ENCODE measurements at regions not wholly inside any gene's neighbourhood (a gene's known extent, or its start where the extent isn't known, plus 50 kb on each side); places are given as distances from the start of the nearest gene placed in this dataset.

DNA sequence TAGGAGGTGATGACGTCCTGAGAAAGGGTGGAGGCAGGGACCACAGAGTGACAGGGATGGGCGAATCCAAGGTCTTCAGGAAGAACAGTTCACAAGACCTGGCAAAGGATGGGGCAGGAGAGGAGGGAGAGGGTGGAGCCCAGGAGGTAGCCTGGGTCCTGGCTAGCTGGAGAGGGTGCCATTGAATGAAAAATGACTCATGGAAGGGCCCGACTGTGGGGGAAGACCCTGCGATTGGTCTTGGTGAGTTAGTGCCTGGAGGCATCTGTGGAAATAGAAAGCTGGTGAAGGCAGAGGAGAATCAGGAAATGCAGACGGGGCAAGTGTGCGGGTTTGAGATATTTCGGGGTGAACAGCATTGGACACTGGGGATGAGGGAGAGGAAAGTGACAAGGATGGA, 60.3 kb upstream of the SLC45A1 start:
- no peaks in the 10 kb centered on the region for H3K36me3 Mint-ChIP-seq (ENCODE audit: low read depth)
- peaks cover 7% of the 10 kb centered on the region for H3K27me3 Mint-ChIP-seq (ENCODE audit: low read depth, poor library complexity)
- H3K4me3 Mint-ChIP-seq: no peak overlapping the region
- H3K9me3 Mint-ChIP-seq: peaks cover 5% of the 10 kb centered on the region
- H3K4me1 Mint-ChIP-seq: peaks cover 44% of the 10 kb centered on the region
- DNase-seq: no peak
- TF ChIP-seq, protein P1, sequence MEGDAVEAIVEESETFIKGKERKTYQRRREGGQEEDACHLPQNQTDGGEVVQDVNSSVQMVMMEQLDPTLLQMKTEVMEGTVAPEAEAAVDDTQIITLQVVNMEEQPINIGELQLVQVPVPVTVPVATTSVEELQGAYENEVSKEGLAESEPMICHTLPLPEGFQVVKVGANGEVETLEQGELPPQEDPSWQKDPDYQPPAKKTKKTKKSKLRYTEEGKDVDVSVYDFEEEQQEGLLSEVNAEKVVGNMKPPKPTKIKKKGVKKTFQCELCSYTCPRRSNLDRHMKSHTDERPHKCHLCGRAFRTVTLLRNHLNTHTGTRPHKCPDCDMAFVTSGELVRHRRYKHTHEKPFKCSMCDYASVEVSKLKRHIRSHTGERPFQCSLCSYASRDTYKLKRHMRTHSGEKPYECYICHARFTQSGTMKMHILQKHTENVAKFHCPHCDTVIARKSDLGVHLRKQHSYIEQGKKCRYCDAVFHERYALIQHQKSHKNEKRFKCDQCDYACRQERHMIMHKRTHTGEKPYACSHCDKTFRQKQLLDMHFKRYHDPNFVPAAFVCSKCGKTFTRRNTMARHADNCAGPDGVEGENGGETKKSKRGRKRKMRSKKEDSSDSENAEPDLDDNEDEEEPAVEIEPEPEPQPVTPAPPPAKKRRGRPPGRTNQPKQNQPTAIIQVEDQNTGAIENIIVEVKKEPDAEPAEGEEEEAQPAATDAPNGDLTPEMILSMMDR (IDR thresholded peaks at IDR 0.05): no peak
- H3K27ac Mint-ChIP-seq: peak overlapping the region; percentile 73

DNA sequence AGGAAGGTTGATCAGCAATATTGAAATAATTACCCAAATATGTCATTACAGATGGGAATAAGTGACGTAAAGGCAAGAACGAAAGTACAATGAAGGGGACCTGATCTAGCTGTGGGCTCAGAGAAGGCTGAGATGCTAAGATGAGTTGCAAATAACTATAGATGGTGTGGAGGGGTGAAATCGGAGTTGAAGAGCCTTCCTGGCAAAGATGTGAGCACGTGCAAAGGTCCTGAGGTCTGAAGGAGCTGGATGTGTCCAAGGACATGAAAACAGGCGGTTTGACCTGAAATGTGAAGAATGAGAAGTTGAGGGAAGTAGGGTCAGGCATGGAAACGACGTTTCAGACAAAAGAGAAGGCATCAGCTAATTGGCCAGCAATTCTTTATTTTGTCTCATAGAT, 61.6 kb upstream of the SLC45A1 start:
- Mint-ChIP-seq H3K36me3 (ENCODE audit: low read depth) (no peaks in the 10 kb centered on the region), H3K4me3 (no peak overlapping the region), H3K9me3 (peaks cover 5% of the 10 kb centered on the region), H3K27me3 (ENCODE audit: low read depth, poor library complexity) (peaks cover 6% of the 10 kb centered on the region), H3K4me1 (peaks cover 45% of the 10 kb centered on the region), H3K27ac (no peak overlapping the region)
- no peak for DNase-seq
- TF ChIP-seq, protein P1 (IDR thresholded peaks at IDR 0.05): no peak

GRCh38 chr1:8255712-8256111, 62.2 kb upstream of the SLC45A1 start:
- DNase-seq: no peak
- Mint-ChIP-seq H3K27me3 (ENCODE audit: low read depth, poor library complexity) (peaks cover 9% of the 10 kb centered on the region), H3K4me1 (peaks cover 40% of the 10 kb centered on the region), H3K4me3 (no peak overlapping the region), H3K36me3 (ENCODE audit: low read depth) (no peaks in the 10 kb centered on the region), H3K27ac (no peak overlapping the region), H3K9me3 (peaks cover 5% of the 10 kb centered on the region)
- TF ChIP-seq, protein P1 (IDR thresholded peaks at IDR 0.05): no peak

DNA sequence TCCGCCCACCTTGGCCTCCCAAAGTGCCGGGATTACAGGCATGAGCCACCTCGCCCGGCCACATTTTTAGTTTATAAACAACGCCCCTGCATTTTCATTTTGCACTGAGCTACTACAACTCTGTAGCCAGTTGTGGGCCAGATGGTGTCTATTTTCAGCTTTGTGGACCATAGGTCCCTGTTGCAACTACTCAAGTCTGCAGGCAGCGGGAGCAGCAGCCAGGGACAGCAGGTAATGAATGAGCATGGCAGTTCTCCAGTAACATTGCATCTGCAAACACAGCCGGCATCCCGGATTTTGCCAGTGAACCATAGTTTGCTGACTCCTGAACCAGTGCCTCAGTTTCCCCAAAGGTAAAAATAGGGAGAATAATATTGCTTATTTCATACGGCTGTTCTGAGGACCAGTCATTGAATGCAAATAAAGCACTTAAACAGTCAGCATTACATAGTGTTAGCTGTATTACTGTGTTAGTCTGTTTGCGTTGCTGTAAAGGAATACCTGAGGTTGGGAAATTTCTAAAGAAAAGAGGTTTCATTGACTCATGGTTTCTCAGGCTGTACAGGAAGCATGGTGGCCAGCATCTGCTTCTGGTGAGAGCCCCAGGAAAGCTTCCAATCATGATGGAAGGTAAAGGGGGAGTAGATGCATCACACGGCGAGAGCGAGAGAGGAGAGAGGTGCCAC, 65.5 kb upstream of the SLC45A1 start:
- H3K4me1 Mint-ChIP-seq: peaks cover 18% of the 10 kb centered on the region
- peaks cover 9% of the 10 kb centered on the region for H3K27me3 Mint-ChIP-seq (ENCODE audit: low read depth, poor library complexity)
- no peak overlapping the region for H3K4me3 Mint-ChIP-seq
- H3K27ac Mint-ChIP-seq: no peak overlapping the region
- TF ChIP-seq, protein P1 (IDR thresholded peaks at IDR 0.05): no peak
- peaks cover 2% of the 10 kb centered on the region for H3K9me3 Mint-ChIP-seq
- no peaks in the 10 kb centered on the region for H3K36me3 Mint-ChIP-seq (ENCODE audit: low read depth)
- no peak for DNase-seq

DNA sequence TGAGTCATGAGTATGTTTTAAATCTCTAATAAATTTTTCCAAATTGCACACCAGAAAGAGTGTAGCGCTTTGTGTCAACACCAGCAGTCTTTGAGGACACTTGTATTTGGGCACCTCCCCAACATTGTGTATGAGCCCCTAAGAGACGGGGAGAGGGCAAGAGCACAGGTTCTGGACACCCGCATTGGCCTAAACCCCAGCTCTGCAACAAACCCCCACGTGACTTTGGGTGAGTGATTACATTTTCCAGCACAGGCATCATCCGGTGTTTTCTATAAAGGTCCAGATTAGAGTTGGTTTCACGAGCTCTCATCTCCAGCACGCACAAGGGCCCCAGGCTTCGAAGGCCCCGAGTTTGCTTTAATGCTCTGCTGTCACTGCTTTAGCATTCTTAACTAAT, 66.3 kb upstream of the SLC45A1 start:
- no peaks in the 10 kb centered on the region for H3K9me3 Mint-ChIP-seq
- no peak overlapping the region for H3K4me3 Mint-ChIP-seq

More for the DNA sequence above, 66.3 kb upstream of the SLC45A1 start:
- TF ChIP-seq, protein P1 (IDR thresholded peaks at IDR 0.05): no peak
- no peak for DNase-seq
- Mint-ChIP-seq H3K27me3 (ENCODE audit: low read depth, poor library complexity) (peaks cover 7% of the 10 kb centered on the region), H3K36me3 (ENCODE audit: low read depth) (no peaks in the 10 kb centered on the region), H3K4me1 (peaks cover 12% of the 10 kb centered on the region), H3K27ac (no peak overlapping the region)
